ENCODE measurements at regions not wholly inside any gene's neighbourhood (a gene's known extent, or its start where the extent isn't known, plus 50 kb on each side); places are given as distances from the start of the nearest gene placed in this dataset.

DNA sequence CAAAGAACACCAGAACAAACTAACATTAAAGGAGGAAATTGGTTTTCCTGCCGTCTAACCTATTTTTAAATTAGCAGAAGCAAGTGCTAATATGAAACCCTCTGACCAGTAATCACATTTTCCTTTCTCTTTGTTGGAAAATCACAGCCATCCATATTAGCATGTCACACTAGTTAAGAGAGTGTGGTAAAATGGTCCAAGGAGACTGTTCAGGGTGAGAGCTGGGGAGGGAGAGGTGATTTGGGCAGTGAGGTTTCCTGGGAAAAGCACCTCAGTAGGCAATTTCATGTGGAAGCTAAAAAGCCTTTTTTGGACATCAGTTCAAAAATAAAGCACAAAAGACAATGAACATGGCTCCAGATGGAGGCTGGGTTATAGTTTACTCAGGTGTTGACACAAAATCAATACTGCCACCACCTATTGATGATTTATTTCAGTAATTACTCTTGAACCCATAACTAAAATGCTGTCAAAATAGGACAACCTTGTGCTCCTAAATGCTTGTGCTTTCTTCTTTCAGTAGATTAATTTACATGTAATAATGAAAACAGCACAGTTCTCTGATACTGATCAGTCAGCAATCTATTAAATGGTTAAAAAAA lies 333.2 kb downstream of the SAMD5 start:
- no peaks in the 10 kb centered on the region for H3K9me3 ChIP-seq
- no peak overlapping the region for H3K4me3 ChIP-seq
- TF ChIP-seq POLR2A (IDR thresholded peaks at IDR 0.05): no peak
- TF ChIP-seq, protein P1, sequence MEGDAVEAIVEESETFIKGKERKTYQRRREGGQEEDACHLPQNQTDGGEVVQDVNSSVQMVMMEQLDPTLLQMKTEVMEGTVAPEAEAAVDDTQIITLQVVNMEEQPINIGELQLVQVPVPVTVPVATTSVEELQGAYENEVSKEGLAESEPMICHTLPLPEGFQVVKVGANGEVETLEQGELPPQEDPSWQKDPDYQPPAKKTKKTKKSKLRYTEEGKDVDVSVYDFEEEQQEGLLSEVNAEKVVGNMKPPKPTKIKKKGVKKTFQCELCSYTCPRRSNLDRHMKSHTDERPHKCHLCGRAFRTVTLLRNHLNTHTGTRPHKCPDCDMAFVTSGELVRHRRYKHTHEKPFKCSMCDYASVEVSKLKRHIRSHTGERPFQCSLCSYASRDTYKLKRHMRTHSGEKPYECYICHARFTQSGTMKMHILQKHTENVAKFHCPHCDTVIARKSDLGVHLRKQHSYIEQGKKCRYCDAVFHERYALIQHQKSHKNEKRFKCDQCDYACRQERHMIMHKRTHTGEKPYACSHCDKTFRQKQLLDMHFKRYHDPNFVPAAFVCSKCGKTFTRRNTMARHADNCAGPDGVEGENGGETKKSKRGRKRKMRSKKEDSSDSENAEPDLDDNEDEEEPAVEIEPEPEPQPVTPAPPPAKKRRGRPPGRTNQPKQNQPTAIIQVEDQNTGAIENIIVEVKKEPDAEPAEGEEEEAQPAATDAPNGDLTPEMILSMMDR (IDR thresholded peaks at IDR 0.05): no peak
- TF ChIP-seq POLR2AphosphoS5 (IDR thresholded peaks at IDR 0.05): no peak
- intact Hi-C loops (cut with DNase I; ENCODE audit: low total_unique reads): no loop called here
- H3K27me3 ChIP-seq: no peaks in the 10 kb centered on the region
- DNase-seq (ENCODE audit: low spot score in 2 of 2): no peak
- no peaks in the 10 kb centered on the region for H3K36me3 ChIP-seq
- no peaks in the 10 kb centered on the region for H3K4me1 ChIP-seq
- H3K27ac ChIP-seq: no peak overlapping the region

DNA sequence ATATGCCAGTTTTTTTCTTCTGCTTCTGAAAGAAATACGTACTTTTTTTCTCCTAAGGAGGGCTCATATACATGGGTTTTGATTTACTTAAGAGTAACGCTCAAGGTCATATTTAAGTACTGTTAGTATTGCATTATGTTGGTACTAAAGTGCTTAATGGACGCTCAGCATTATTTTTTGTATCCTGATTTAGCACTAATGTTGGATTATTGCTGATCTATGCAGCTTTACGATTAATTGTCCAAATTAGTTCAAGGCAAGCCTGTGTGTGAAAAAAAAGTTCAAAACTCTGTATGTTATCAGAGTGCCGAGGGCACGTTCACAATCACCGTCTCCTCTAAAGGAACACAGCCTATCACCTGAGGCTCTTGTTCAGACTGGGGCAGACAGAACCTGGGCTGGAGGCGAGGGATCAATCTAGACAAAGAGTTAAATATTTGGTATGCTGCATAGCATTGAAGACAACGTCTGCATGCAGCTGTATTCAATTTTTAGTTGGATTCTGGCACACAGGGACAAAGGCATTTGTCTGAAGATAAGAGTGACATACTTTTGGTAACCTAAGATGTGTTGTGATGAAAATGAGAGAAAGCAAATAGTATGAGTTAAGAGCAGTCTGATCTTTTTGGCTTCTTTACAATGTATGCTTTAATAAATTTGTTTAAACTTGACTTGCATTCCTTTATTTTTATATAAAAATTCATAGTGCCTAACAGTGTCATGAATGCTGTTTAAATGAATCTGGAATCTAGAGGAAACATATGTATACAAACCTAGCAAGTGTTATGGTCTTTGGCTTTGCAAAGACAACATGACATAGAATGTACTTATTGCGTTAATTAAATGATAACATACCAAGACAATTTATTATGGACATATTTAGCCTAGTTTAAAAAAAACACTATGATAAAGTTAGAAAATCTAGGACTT lies 341.2 kb downstream of the SAMD5 start:
- no peak overlapping the region for H3K27ac ChIP-seq
- H3K4me1 ChIP-seq: no peaks in the 10 kb centered on the region
- no peak overlapping the region for H3K4me3 ChIP-seq
- intact Hi-C loops (cut with DNase I; ENCODE audit: low total_unique reads): no loop called here
- no peak for DNase-seq (ENCODE audit: low spot score in 2 of 2)
- H3K9me3 ChIP-seq: no peaks in the 10 kb centered on the region
- TF ChIP-seq POLR2AphosphoS5 (IDR thresholded peaks at IDR 0.05) (no peak), POLR2A (IDR thresholded peaks at IDR 0.05) (no peak)
- TF ChIP-seq, protein P1 (IDR thresholded peaks at IDR 0.05): no peak
- H3K36me3 ChIP-seq: no peaks in the 10 kb centered on the region
- no peaks in the 10 kb centered on the region for H3K27me3 ChIP-seq

GRCh38 chr6:147852772-147853171 lies 344.3 kb downstream of the SAMD5 start:
- Histone ChIP-seq H3K36me3 (no peaks in the 10 kb centered on the region), H3K27ac (no peak overlapping the region), H3K27me3 (no peaks in the 10 kb centered on the region), H3K9me3 (no peaks in the 10 kb centered on the region), H3K4me3 (no peak overlapping the region), H3K4me1 (no peaks in the 10 kb centered on the region)
- TF ChIP-seq POLR2AphosphoS5 (IDR thresholded peaks at IDR 0.05) (no peak), POLR2A (IDR thresholded peaks at IDR 0.05) (no peak)
- TF ChIP-seq, protein P1 (IDR thresholded peaks at IDR 0.05): no peak
- no peak for DNase-seq (ENCODE audit: low spot score in 2 of 2)
- intact Hi-C loops (cut with DNase I; ENCODE audit: low total_unique reads): no loop called here

DNA sequence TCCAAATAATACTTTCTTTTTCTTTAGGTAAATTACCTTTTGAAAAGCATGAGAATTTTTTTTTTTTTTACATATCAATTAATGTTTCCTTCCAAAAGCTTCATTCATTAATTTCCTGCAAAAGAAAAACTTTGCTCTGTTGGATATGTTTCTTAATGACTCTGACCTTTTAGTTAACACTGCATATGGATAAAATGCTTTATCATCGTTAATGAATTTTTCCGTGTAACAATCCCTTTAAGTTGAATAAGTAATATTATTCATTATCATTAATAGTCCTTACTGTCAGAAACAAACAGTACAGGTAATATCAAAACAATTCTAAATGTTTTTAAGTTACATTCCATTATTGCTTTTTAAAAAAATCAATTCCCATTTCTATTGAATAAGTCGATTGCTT lies 345.1 kb downstream of the SAMD5 start:
- no peak for DNase-seq (ENCODE audit: low spot score in 2 of 2)
- Histone ChIP-seq H3K4me1 (no peaks in the 10 kb centered on the region), H3K27ac (no peak overlapping the region), H3K36me3 (no peaks in the 10 kb centered on the region), H3K4me3 (no peak overlapping the region), H3K9me3 (no peaks in the 10 kb centered on the region), H3K27me3 (no peaks in the 10 kb centered on the region)
- intact Hi-C loops (cut with DNase I; ENCODE audit: low total_unique reads): no loop called here
- TF ChIP-seq, protein P1 (IDR thresholded peaks at IDR 0.05): no peak
- no peak for TF ChIP-seq POLR2AphosphoS5 (IDR thresholded peaks at IDR 0.05)
- TF ChIP-seq POLR2A (IDR thresholded peaks at IDR 0.05): no peak

- Histone ChIP-seq H3K27ac (no peak overlapping the region), H3K9me3 (no peaks in the 10 kb centered on the region), H3K36me3 (no peaks in the 10 kb centered on the region), H3K27me3 (no peaks in the 10 kb centered on the region), H3K4me1 (no peaks in the 10 kb centered on the region), H3K4me3 (no peak overlapping the region)
- intact Hi-C loops (cut with DNase I; ENCODE audit: low total_unique reads): no loop called here
- TF ChIP-seq, protein P1 (IDR thresholded peaks at IDR 0.05): no peak
- TF ChIP-seq POLR2A (IDR thresholded peaks at IDR 0.05): no peak
- no peak for TF ChIP-seq POLR2AphosphoS5 (IDR thresholded peaks at IDR 0.05)
- DNase-seq (ENCODE audit: low spot score in 2 of 2): no peak
Measured at GRCh38 chr6:147855803-147856482, 347.5 kb downstream of the SAMD5 start.

Data from breast epithelium (tissue), 4 donors.